Endodermal cell (in vitro differentiated cells): ENCODE measurements at regions not wholly inside any gene's neighbourhood (a gene's known extent, or its start where the extent isn't known, plus 50 kb on each side); places are given as distances from the start of the nearest gene placed in this dataset.

Experiments
- DNase-seq: peaks from one replicate; pipeline ENCODE4 v3.0.0-alpha.2; 2017
- H3K27ac ChIP-seq: 2 replicates; pipeline ENCODE4 v1.5.1; 2013; ENCODE audit warnings: mild to moderate bottlenecking, low read depth, low read length, moderate library complexity
- H3K27me3 ChIP-seq: 2 replicates; pipeline ENCODE4 v1.6.1; 2013; ENCODE audit warnings: mild to moderate bottlenecking, low read length, moderate library complexity; ENCODE audit not compliant: insufficient read depth, control insufficient read depth, poor library complexity, severe bottlenecking
- H3K36me3 ChIP-seq: 2 replicates; pipeline ENCODE4 v1.7.0; 2013; ENCODE audit warnings: mild to moderate bottlenecking, low read length, moderate library complexity; ENCODE audit not compliant: control insufficient read depth, insufficient read depth
- H3K4me1 ChIP-seq: one replicate; pipeline ENCODE4 v1.7.0; 2013; ENCODE audit warnings: low read length; ENCODE audit not compliant: control insufficient read depth, insufficient read depth
- H3K4me3 ChIP-seq: 2 replicates; pipeline ENCODE4 v1.5.1; 2013; ENCODE audit warnings: mild to moderate bottlenecking, low read length, moderate library complexity
- H3K9ac ChIP-seq: 2 replicates; pipeline ENCODE4 v1.6.1; 2013; ENCODE audit warnings: mild to moderate bottlenecking, low read length, moderate library complexity; ENCODE audit not compliant: poor library complexity, severe bottlenecking; ENCODE audit errors: extremely low read depth
- H3K9me3 ChIP-seq: 2 replicates; pipeline ENCODE4 v1.6.1; 2013; ENCODE audit warnings: mild to moderate bottlenecking, low read length, moderate library complexity; ENCODE audit not compliant: control insufficient read depth
- H3K27ac Mint-ChIP-seq: 2 replicates; pipeline ENCODE4 v1.8.0; 2020; ENCODE audit warnings: mixed read lengths
- H3K27me3 Mint-ChIP-seq: 2 replicates; pipeline ENCODE4 v1.8.0; 2021; ENCODE audit warnings: mild to moderate bottlenecking, mixed read lengths; ENCODE audit not compliant: insufficient read depth
- H3K36me3 Mint-ChIP-seq: 2 replicates; pipeline ENCODE4 v1.8.0; 2020; ENCODE audit warnings: low read depth, mixed read lengths
- H3K4me1 Mint-ChIP-seq: 2 replicates; pipeline ENCODE4 v1.8.0; 2020; ENCODE audit warnings: mixed read lengths
- H3K4me3 Mint-ChIP-seq: 2 replicates; pipeline ENCODE4 v1.8.0; 2020; ENCODE audit warnings: mild to moderate bottlenecking, moderate library complexity, mixed read lengths
- H3K9me3 Mint-ChIP-seq: 2 replicates; pipeline ENCODE4 v1.8.0; 2020; ENCODE audit warnings: mild to moderate bottlenecking, mixed read lengths
- WGBS, 2 experiments: methylation state at CpG; one replicate each; pipeline versions ENCODE4 v1.1.5 to v1.1.7; 2013; ENCODE audit warnings: missing lambda C conversion rate in 2 of 2, mixed read lengths in 1 of 2; ENCODE audit not compliant: insufficient coverage in 1 of 2, insufficient read length in 1 of 2; 5-methylcytosine and 5-hydroxymethylcytosine counted together
- TF ChIP-seq, protein P1 (sequence below): fragments of 200-600 bp; sonication (generic); conservative IDR thresholded peaks from 2 replicates; pipeline ENCODE4 v1.5.0; 2021; ENCODE audit warnings: antibody characterized with exemption, mild to moderate bottlenecking

- peaks cover 5% of the 10 kb centered on the region for H3K4me1 ChIP-seq
- H3K9me3 ChIP-seq: peaks cover 7% of the 10 kb centered on the region
- H3K27ac ChIP-seq: no peak overlapping the region
- DNase-seq: no peak
- no peak overlapping the region for H3K27ac Mint-ChIP-seq
- peaks cover 27% of the 10 kb centered on the region for H3K4me1 Mint-ChIP-seq
- peaks cover 2% of the 10 kb centered on the region for H3K36me3 Mint-ChIP-seq
- H3K9me3 Mint-ChIP-seq: peaks cover 8% of the 10 kb centered on the region
- no peak overlapping the region for H3K4me3 Mint-ChIP-seq
- H3K4me3 ChIP-seq: no peak overlapping the region
- 95 to 97% methylated on average over 3 to 4 of the region's 4 CpGs for WGBS, 2 experiments
- peaks cover 3% of the 10 kb centered on the region for H3K36me3 ChIP-seq
- H3K27me3 Mint-ChIP-seq: peaks cover 3% of the 10 kb centered on the region
- no peak overlapping the region for H3K9ac ChIP-seq
- no peaks in the 10 kb centered on the region for H3K27me3 ChIP-seq
- TF ChIP-seq, protein P1, sequence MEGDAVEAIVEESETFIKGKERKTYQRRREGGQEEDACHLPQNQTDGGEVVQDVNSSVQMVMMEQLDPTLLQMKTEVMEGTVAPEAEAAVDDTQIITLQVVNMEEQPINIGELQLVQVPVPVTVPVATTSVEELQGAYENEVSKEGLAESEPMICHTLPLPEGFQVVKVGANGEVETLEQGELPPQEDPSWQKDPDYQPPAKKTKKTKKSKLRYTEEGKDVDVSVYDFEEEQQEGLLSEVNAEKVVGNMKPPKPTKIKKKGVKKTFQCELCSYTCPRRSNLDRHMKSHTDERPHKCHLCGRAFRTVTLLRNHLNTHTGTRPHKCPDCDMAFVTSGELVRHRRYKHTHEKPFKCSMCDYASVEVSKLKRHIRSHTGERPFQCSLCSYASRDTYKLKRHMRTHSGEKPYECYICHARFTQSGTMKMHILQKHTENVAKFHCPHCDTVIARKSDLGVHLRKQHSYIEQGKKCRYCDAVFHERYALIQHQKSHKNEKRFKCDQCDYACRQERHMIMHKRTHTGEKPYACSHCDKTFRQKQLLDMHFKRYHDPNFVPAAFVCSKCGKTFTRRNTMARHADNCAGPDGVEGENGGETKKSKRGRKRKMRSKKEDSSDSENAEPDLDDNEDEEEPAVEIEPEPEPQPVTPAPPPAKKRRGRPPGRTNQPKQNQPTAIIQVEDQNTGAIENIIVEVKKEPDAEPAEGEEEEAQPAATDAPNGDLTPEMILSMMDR: no peak
Observed at GRCh38 chr9:86591472-86591871, 237.3 kb upstream of the TUT7 start.

DNA sequence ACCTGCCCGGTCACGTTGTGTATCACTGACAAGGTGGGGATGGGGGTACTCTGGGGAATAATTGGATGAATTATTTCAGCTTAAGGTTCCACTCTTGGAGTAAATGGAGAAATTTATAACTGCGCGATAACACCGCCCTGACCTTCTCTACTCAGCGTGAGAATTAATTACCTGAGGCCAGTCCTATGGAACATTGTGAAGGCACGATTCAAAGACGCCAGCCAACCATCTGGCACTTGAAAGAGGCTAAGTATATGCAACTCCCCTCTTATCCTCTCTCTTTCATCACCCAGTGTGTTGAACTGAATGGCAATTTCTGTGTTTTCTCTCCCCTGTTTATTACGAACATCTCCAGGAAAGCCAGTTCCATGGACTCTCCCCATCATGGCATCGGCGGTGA is 235.5 kb upstream of the TUT7 start:
- TF ChIP-seq, protein P1: no peak
- peaks cover 32% of the 10 kb centered on the region for H3K4me1 Mint-ChIP-seq
- no peak overlapping the region for H3K27ac ChIP-seq
- H3K4me3 Mint-ChIP-seq: no peak overlapping the region
- no peak overlapping the region for H3K4me3 ChIP-seq
- no peak for DNase-seq
- peaks cover 2% of the 10 kb centered on the region for H3K36me3 ChIP-seq
- WGBS, 2 experiments: 95 to 96% methylated on average over 9 to 11 of the region's 11 CpGs
- no peaks in the 10 kb centered on the region for H3K27me3 ChIP-seq
- H3K4me1 ChIP-seq: peaks cover 1% of the 10 kb centered on the region
- H3K36me3 Mint-ChIP-seq: peaks cover 2% of the 10 kb centered on the region
- no peak overlapping the region for H3K9ac ChIP-seq
- no peaks in the 10 kb centered on the region for H3K9me3 ChIP-seq
- no peak overlapping the region for H3K27ac Mint-ChIP-seq
- no peaks in the 10 kb centered on the region for H3K27me3 Mint-ChIP-seq
- no peaks in the 10 kb centered on the region for H3K9me3 Mint-ChIP-seq

DNA sequence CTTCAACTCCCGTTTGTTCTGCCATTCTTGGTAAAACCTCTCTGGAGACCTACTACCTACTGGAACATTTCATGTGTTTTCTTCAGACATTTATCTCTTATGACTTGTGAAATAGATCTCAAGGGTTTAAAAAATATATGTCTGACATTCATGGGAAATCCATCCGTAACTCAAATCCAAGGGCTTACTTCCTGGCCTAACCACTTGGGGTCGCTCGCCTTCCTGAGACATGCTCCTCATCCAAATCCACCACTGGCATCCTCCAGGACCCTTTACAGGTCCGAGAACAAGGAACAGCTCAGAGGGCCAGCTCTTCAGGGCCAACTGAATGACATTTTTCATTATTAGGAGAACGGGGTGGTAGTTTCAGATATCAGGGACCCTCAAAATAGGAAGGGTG is 235.1 kb upstream of the TUT7 start:
- H3K36me3 Mint-ChIP-seq: peaks cover 2% of the 10 kb centered on the region
- H3K27me3 ChIP-seq: no peaks in the 10 kb centered on the region
- peak; percentile 89 for DNase-seq
- H3K27ac ChIP-seq: no peak overlapping the region
- TF ChIP-seq, protein P1: peak; percentile 87
- H3K36me3 ChIP-seq: no peaks in the 10 kb centered on the region
- H3K9me3 ChIP-seq: no peaks in the 10 kb centered on the region
- H3K4me3 Mint-ChIP-seq: no peak overlapping the region
- peaks cover 31% of the 10 kb centered on the region for H3K4me1 Mint-ChIP-seq
- no peak overlapping the region for H3K27ac Mint-ChIP-seq
- no peaks in the 10 kb centered on the region for H3K4me1 ChIP-seq
- no peak overlapping the region for H3K9ac ChIP-seq
- WGBS, 2 experiments: 86 to 95% methylated on average over 4 to 6 of the region's 6 CpGs
- H3K4me3 ChIP-seq: no peak overlapping the region
- no peaks in the 10 kb centered on the region for H3K27me3 Mint-ChIP-seq
- no peaks in the 10 kb centered on the region for H3K9me3 Mint-ChIP-seq
